Tibial nerve (tissue), 4 donors: ENCODE measurements at regions not wholly inside any gene's neighbourhood (a gene's known extent, or its start where the extent isn't known, plus 50 kb on each side); places are given as distances from the start of the nearest gene placed in this dataset.

Experiments used
- EP300 ChIP-seq, 2 donors: sonication (generic); formaldehyde crosslinking; IDR thresholded peaks; one replicate each; pipeline ENCODE4 v1.6.1; 2017; ENCODE audit warnings: antibody characterized with exemption in 2 of 2, mild to moderate bottlenecking in 1 of 2
- POLR2A ChIP-seq, 2 donors: fragments of 450-650 bp; IDR thresholded peaks; one replicate each; pipeline ENCODE4 v1.6.1; 2017; ENCODE audit warnings: antibody characterized with exemption in 2 of 2, mild to moderate bottlenecking in 2 of 2, moderate library complexity in 2 of 2
- TF ChIP-seq, protein P1 (sequence below), 5 experiments: fragments of 200-600 bp in 3 of 5; fragments of 450-650 bp in 2 of 5; sonication (generic) in 3 of 5; IDR thresholded peaks; one replicate each; pipeline ENCODE4 v1.5.1; 2016 to 2019; ENCODE audit warnings: antibody characterized with exemption in 5 of 5, mild to moderate bottlenecking in 3 of 5, moderate library complexity in 2 of 5

DNA sequence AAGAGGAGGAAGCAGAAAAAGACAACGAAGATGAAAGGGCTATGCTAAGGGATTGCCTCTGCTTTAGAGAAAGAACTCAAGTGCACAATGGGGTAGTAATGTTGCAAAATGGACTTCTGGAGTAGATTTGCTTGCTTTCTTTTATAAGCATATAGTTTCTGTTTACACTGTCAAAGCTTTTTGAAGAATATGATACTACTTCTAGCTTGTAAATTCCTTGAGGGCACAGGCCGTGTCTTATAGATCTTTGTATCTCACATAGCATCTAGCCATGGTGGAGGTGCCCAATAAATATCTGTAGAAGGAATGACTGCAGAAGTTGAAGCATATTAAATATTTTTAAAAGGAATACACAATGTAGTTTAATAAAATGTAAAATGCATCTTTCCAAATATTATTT is 147.8 kb upstream of the ZIC3 start:
- TF ChIP-seq POLR2A (IDR thresholded peaks at IDR 0.05) (no peak), EP300 (IDR thresholded peaks at IDR 0.05) (no peak)
- TF ChIP-seq, protein P1, sequence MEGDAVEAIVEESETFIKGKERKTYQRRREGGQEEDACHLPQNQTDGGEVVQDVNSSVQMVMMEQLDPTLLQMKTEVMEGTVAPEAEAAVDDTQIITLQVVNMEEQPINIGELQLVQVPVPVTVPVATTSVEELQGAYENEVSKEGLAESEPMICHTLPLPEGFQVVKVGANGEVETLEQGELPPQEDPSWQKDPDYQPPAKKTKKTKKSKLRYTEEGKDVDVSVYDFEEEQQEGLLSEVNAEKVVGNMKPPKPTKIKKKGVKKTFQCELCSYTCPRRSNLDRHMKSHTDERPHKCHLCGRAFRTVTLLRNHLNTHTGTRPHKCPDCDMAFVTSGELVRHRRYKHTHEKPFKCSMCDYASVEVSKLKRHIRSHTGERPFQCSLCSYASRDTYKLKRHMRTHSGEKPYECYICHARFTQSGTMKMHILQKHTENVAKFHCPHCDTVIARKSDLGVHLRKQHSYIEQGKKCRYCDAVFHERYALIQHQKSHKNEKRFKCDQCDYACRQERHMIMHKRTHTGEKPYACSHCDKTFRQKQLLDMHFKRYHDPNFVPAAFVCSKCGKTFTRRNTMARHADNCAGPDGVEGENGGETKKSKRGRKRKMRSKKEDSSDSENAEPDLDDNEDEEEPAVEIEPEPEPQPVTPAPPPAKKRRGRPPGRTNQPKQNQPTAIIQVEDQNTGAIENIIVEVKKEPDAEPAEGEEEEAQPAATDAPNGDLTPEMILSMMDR (IDR thresholded peaks at IDR 0.05): no peak
